Neuronal stem cell (in vitro differentiated cells): ENCODE measurements at regions not wholly inside any gene's neighbourhood (a gene's known extent, or its start where the extent isn't known, plus 50 kb on each side); places are given as distances from the start of the nearest gene placed in this dataset.

Source experiments
- DNase-seq: peaks from one replicate; pipeline ENCODE4 v3.0.0-alpha.2; 2013; ENCODE audit warnings: low spot score
- H2AFZ ChIP-seq: one replicate; pipeline ENCODE4 v1.6.1; 2013; ENCODE audit warnings: mild to moderate bottlenecking, low read length, inconsistent platforms
- H2AK5ac ChIP-seq: 2 replicates; pipeline ENCODE4 v1.6.1; 2013; ENCODE audit warnings: low read depth, mild to moderate bottlenecking, inconsistent platforms, low read length, moderate library complexity, mixed read lengths
- H2BK120ac ChIP-seq: 2 replicates; pipeline ENCODE4 v1.6.1; 2013; ENCODE audit warnings: low read depth, mild to moderate bottlenecking, inconsistent platforms, low read length, moderate library complexity, mixed read lengths
- H2BK12ac ChIP-seq: one replicate; pipeline ENCODE4 v1.6.1; 2013; ENCODE audit warnings: low read length, inconsistent platforms
- H2BK15ac ChIP-seq: 2 replicates; pipeline ENCODE4 v1.6.1; 2013; ENCODE audit warnings: mild to moderate bottlenecking, low read length, inconsistent platforms, mixed read lengths
- H2BK5ac ChIP-seq: one replicate; pipeline ENCODE4 v1.6.1; 2013; ENCODE audit warnings: inconsistent platforms, mild to moderate bottlenecking, low read length, moderate library complexity
- H3K14ac ChIP-seq: one replicate; pipeline ENCODE4 v1.6.1; 2013; ENCODE audit warnings: low read length, inconsistent platforms
- H3K18ac ChIP-seq: 2 replicates; pipeline ENCODE4 v1.6.1; 2013; ENCODE audit warnings: low read length, inconsistent platforms
- H3K23ac ChIP-seq: 2 replicates; pipeline ENCODE4 v1.6.1; 2013; ENCODE audit warnings: low read depth, mild to moderate bottlenecking, mixed read lengths, low read length, inconsistent platforms; ENCODE audit not compliant: poor library complexity
- H3K27ac ChIP-seq: replicated peaks from 3 replicates; pipeline ENCODE4 v1.5.1; 2013; ENCODE audit warnings: low read length, inconsistent platforms
- H3K27me3 ChIP-seq, 3 experiments: 2 replicates each; pipeline ENCODE4 v1.6.1; 2013; ENCODE audit warnings: low read length in 3 of 3, mild to moderate bottlenecking in 2 of 3, inconsistent platforms in 1 of 3, low read depth in 1 of 3, mixed read lengths in 1 of 3, moderate library complexity in 1 of 3; ENCODE audit not compliant: control insufficient read depth in 3 of 3, insufficient read depth in 3 of 3
- H3K36me3 ChIP-seq, 2 donors: replicated peaks in 1 of 2; 2 replicates each; pipeline ENCODE4 v1.6.1; 2013; ENCODE audit warnings: low read length in 2 of 2; ENCODE audit not compliant: control insufficient read depth in 2 of 2, insufficient read depth in 2 of 2
- H3K4ac ChIP-seq: 2 replicates; pipeline ENCODE4 v1.6.1; 2013; ENCODE audit warnings: inconsistent platforms, mild to moderate bottlenecking, low read length, moderate library complexity
- H3K4me1 ChIP-seq, 2 donors: 1 replicate in 1 of 2; 2 replicates in 1 of 2; pipeline ENCODE4 v1.6.1; 2013; ENCODE audit warnings: low read length in 2 of 2, low read depth in 1 of 2; ENCODE audit not compliant: control insufficient read depth in 2 of 2, insufficient read depth in 1 of 2
- H3K4me2 ChIP-seq: one replicate; pipeline ENCODE4 v1.6.1; 2013; ENCODE audit warnings: mild to moderate bottlenecking, low read length, inconsistent platforms; ENCODE audit not compliant: insufficient read depth, poor library complexity, severe bottlenecking
- H3K4me3 ChIP-seq, 2 donors: 2 replicates each; pipeline ENCODE4 v1.5.1; 2013; ENCODE audit warnings: low read length in 2 of 2, mild to moderate bottlenecking in 2 of 2, inconsistent platforms in 1 of 2, moderate library complexity in 1 of 2
- H3K79me1 ChIP-seq: one replicate; pipeline ENCODE4 v1.6.1; 2013; ENCODE audit warnings: low read depth, mild to moderate bottlenecking, inconsistent platforms, low read length, moderate library complexity
- H3K9ac ChIP-seq: one replicate; pipeline ENCODE4 v1.6.1; 2013; ENCODE audit warnings: mild to moderate bottlenecking, low read depth, low read length, inconsistent platforms; ENCODE audit not compliant: poor library complexity
- H3K9me3 ChIP-seq, 2 donors: replicated peaks in 1 of 2; 2 replicates each; pipeline versions ENCODE3 to v1.6.1; 2013; ENCODE audit warnings: low read length in 2 of 2, mild to moderate bottlenecking in 2 of 2, inconsistent platforms in 1 of 2, low read depth in 1 of 2, mixed read lengths in 1 of 2, moderate library complexity in 1 of 2; ENCODE audit not compliant: control insufficient read depth in 2 of 2, insufficient read depth in 1 of 2
- H4K8ac ChIP-seq: one replicate; pipeline ENCODE4 v1.6.1; 2013; ENCODE audit warnings: low read depth, mild to moderate bottlenecking, inconsistent platforms, low read length, moderate library complexity
- H4K91ac ChIP-seq: one replicate; pipeline ENCODE4 v1.6.1; 2013; ENCODE audit warnings: low read length, low read depth, mild to moderate bottlenecking, inconsistent platforms; ENCODE audit not compliant: poor library complexity
- WGBS, 2 donors: extraction: QIAGEN DNeasy Blood & Tissue Kit; methylation state at CpG; one replicate each; pipeline ENCODE4 v1.1.7; 2013; ENCODE audit warnings: missing lambda C conversion rate in 2 of 2, mixed read lengths in 1 of 2; ENCODE audit not compliant: insufficient read length in 2 of 2, insufficient replicate concordance in 1 of 2; ENCODE audit errors: extremely low coverage in 2 of 2; 5-methylcytosine and 5-hydroxymethylcytosine counted together

DNA sequence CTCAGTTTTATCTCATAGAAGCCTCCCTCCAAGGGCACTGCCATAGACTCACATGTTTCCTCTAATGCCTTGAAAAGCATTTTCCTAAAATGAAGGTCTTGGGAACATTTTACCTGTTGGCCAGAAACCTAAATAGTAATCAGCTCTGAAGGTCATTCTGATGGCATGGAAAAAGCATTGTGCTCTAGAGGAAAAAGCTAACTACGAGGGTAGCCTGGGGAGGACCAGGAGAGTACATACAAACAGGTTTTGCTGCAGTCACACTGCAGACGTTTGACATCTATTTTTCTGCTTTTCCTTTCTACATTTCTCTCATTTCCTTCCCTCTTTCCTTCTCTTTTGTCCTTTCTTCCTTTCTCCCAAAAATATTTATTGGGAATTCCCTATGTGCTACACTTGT is 103.3 kb upstream of the SORBS2 start:
- no peak overlapping the region for H3K4me3 ChIP-seq
- no peak overlapping the region for H2BK12ac ChIP-seq
- H3K4me1 ChIP-seq = peaks cover 0 to under 1% of the 10 kb centered on the region in 2 donors
- no peak overlapping the region for H3K4me2 ChIP-seq
- no peak overlapping the region for H4K91ac ChIP-seq
- no peak overlapping the region for H2AFZ ChIP-seq
- no CpG with 5 or more reads among the region's 2 CpGs for WGBS, 2 donors
- DNase-seq = no peak
- H3K9ac ChIP-seq = no peak overlapping the region
- H3K79me1 ChIP-seq = no peaks in the 10 kb centered on the region
- H3K27me3 ChIP-seq = no peaks in the 10 kb centered on the region
- H3K9me3 ChIP-seq = no peaks in the 10 kb centered on the region
- H3K27ac ChIP-seq = no peak overlapping the region
- no peak overlapping the region for H3K18ac ChIP-seq
- H2BK15ac ChIP-seq = no peak overlapping the region
- no peak overlapping the region for H3K14ac ChIP-seq
- H3K4ac ChIP-seq = no peak overlapping the region
- no peak overlapping the region for H4K8ac ChIP-seq
- H2BK120ac ChIP-seq = no peak overlapping the region
- H3K36me3 ChIP-seq = no peaks in the 10 kb centered on the region
- H2BK5ac ChIP-seq = no peak overlapping the region
- H2AK5ac ChIP-seq = no peak overlapping the region
- no peak overlapping the region for H3K23ac ChIP-seq

DNA sequence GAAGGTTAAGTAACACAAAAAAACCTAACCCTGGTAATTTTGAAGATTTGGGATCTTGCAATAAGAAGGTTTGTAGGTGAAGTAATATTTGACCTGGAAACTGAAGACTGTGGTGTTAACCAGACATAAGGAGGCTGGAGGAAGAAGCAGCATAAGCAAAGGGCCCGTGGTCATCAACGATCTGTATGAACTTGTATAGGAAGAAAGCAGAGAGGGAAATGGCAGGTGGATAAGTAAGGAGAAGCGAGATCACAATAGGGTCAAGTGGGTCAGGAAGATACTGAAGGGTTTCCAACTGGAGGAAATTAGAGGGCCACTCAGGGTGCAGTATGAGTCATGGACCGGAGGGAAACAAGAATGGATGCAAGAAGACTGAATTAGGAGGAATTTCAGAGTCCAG is 103.8 kb upstream of the SORBS2 start:
- H2BK120ac ChIP-seq = no peak overlapping the region
- no peaks in the 10 kb centered on the region for H3K9me3 ChIP-seq
- H3K14ac ChIP-seq = no peak overlapping the region
- no peak overlapping the region for H3K4me3 ChIP-seq
- no peaks in the 10 kb centered on the region for H3K79me1 ChIP-seq
- no peak overlapping the region for H3K18ac ChIP-seq
- no peak overlapping the region for H2BK15ac ChIP-seq
- H3K27ac ChIP-seq = no peak overlapping the region
- H3K9ac ChIP-seq = no peak overlapping the region
- no peak overlapping the region for H4K91ac ChIP-seq
- no peak overlapping the region for H2BK5ac ChIP-seq
- H2AFZ ChIP-seq = no peak overlapping the region
- H3K23ac ChIP-seq = no peak overlapping the region
- no peak overlapping the region for H4K8ac ChIP-seq
- H3K27me3 ChIP-seq = no peaks in the 10 kb centered on the region
- H2BK12ac ChIP-seq = no peak overlapping the region
- DNase-seq = no peak
- H3K4ac ChIP-seq = no peak overlapping the region
- no peak overlapping the region for H3K4me2 ChIP-seq
- no peaks in the 10 kb centered on the region for H3K36me3 ChIP-seq
- no CpG with 5 or more reads among the region's 4 CpGs for WGBS, 2 donors
- peaks cover 0 to 1% of the 10 kb centered on the region in 2 donors for H3K4me1 ChIP-seq
- H2AK5ac ChIP-seq = no peak overlapping the region

DNA sequence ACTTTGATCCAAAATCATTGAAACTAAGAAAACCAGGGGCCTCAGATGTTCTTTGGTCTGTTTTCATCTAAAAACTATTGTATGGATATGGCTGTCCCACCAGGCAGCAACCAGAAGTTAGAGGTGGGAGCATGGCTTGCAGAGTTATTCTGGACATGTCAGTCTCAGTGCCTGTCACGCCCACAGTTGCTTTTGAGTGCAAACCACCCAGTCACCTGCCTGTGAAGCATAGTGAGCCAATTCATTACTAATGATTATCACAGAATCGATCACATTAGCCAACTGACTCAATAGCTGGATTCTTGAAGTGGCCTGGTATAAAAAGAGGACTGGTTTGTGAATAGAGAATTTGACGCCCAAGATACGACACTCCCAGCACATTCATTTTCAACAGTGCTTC is 104.2 kb upstream of the SORBS2 start:
- DNase-seq = no peak
- no peak overlapping the region for H3K14ac ChIP-seq
- no peak overlapping the region for H2AK5ac ChIP-seq
- H2BK5ac ChIP-seq = no peak overlapping the region
- no peaks in the 10 kb centered on the region for H3K36me3 ChIP-seq
- H4K8ac ChIP-seq = no peak overlapping the region
- H2BK120ac ChIP-seq = no peak overlapping the region
- no peak overlapping the region for H2BK12ac ChIP-seq
- H4K91ac ChIP-seq = no peak overlapping the region
- H3K4me3 ChIP-seq = no peak overlapping the region
- no peak overlapping the region for H3K23ac ChIP-seq
- H3K27me3 ChIP-seq = no peaks in the 10 kb centered on the region
- WGBS, 2 donors = no CpG with 5 or more reads among the region's 4 CpGs
- H2BK15ac ChIP-seq = no peak overlapping the region
- no peaks in the 10 kb centered on the region for H3K79me1 ChIP-seq
- H3K4me1 ChIP-seq = peaks cover 0 to 1% of the 10 kb centered on the region in 2 donors
- H3K9me3 ChIP-seq = no peaks in the 10 kb centered on the region
- no peak overlapping the region for H3K4me2 ChIP-seq
- no peak overlapping the region for H3K4ac ChIP-seq
- no peak overlapping the region for H3K18ac ChIP-seq
- no peak overlapping the region for H3K27ac ChIP-seq
- H2AFZ ChIP-seq = no peak overlapping the region
- no peak overlapping the region for H3K9ac ChIP-seq

DNA sequence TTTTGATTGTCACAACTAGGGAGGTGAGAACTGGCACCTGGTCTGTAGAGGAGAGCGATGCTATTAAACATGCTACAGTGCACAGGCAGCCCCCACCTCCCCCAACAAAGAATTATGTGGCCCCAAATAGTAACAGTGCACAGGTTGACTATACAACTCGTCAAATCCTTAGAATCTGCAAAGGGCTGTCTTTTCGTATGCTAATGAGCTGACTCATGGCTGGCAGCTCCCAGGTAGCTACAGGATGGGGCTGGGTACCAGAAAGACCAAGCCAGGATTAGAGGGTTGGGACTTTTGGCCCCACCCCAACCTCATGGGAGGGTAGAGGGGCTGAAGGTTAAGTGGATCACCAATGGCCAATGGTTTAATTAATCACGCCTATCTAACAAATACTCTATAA is 104.7 kb upstream of the SORBS2 start:
- H3K4me3 ChIP-seq = no peak overlapping the region
- H4K8ac ChIP-seq = no peak overlapping the region
- H3K4me1 ChIP-seq = peaks cover 0 to 3% of the 10 kb centered on the region in 2 donors
- H3K9me3 ChIP-seq = no peaks in the 10 kb centered on the region
- no peak overlapping the region for H2BK15ac ChIP-seq
- no peak overlapping the region for H2BK12ac ChIP-seq
- no peak overlapping the region for H3K27ac ChIP-seq
- no peak overlapping the region for H3K4me2 ChIP-seq
- H2BK120ac ChIP-seq = no peak overlapping the region
- H3K18ac ChIP-seq = no peak overlapping the region
- no peak overlapping the region for H3K14ac ChIP-seq
- no peaks in the 10 kb centered on the region for H3K27me3 ChIP-seq
- no CpG with 5 or more reads among the region's 4 CpGs for WGBS, 2 donors
- no peak overlapping the region for H4K91ac ChIP-seq
- H3K79me1 ChIP-seq = no peaks in the 10 kb centered on the region
- H3K4ac ChIP-seq = no peak overlapping the region
- no peak overlapping the region for H2AK5ac ChIP-seq
- H2BK5ac ChIP-seq = no peak overlapping the region
- H2AFZ ChIP-seq = no peak overlapping the region
- no peaks in the 10 kb centered on the region for H3K36me3 ChIP-seq
- no peak overlapping the region for H3K9ac ChIP-seq
- DNase-seq = no peak
- no peak overlapping the region for H3K23ac ChIP-seq
